ENCODE measurements at regions not wholly inside any gene's neighbourhood (a gene's known extent, or its start where the extent isn't known, plus 50 kb on each side); places are given as distances from the start of the nearest gene placed in this dataset.

DNA sequence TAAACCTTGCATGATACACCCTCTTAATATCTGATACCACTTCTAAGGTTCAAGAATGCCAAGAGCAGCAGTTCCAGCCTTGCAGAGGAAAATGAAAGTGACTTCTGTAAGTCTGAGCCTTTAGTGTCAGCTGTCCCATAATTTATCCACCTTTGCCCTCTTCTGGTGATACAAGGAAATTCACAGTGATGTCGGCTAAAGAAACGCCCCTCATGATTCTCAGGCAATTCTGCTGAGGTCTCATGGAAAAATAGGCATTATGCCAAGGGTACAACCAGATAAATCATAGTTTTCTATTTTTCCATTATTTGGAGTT is 172.2 kb upstream of the CXCL13 start:
- BruUV-seq (replicated peaks): no TSS peak
- H3K27ac ChIP-seq (ENCODE audit: low read depth, low read length, poor library complexity, severe bottlenecking): no peak overlapping the region
- H3K4me3 ChIP-seq (ENCODE audit: low read depth, low read length, poor library complexity, severe bottlenecking): no peak overlapping the region
- H3K4me2 ChIP-seq (ENCODE audit: low read length): no peak overlapping the region
- no peaks in the 10 kb centered on the region for H3K79me2 ChIP-seq (ENCODE audit: insufficient read depth, low read depth, low read length)
- peak; percentile 48 for DNase-seq (ENCODE audit: low spot score)
- ChIA-PET CTCF (ENCODE audit: unreplicated experiment) (interaction anchor here (0.6 kb wide), 1 partner anchor 483 kb away, joined by 3 read pairs; no protein-coding TSS in a partner anchor), POLR2A (no interaction called here)
- TF ChIP-seq, protein P1, sequence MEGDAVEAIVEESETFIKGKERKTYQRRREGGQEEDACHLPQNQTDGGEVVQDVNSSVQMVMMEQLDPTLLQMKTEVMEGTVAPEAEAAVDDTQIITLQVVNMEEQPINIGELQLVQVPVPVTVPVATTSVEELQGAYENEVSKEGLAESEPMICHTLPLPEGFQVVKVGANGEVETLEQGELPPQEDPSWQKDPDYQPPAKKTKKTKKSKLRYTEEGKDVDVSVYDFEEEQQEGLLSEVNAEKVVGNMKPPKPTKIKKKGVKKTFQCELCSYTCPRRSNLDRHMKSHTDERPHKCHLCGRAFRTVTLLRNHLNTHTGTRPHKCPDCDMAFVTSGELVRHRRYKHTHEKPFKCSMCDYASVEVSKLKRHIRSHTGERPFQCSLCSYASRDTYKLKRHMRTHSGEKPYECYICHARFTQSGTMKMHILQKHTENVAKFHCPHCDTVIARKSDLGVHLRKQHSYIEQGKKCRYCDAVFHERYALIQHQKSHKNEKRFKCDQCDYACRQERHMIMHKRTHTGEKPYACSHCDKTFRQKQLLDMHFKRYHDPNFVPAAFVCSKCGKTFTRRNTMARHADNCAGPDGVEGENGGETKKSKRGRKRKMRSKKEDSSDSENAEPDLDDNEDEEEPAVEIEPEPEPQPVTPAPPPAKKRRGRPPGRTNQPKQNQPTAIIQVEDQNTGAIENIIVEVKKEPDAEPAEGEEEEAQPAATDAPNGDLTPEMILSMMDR (conservative IDR thresholded peaks at IDR 0.05; ENCODE audit: low read length): peak; percentile 73
- no peak for TF ChIP-seq EZH2phosphoT487 (IDR thresholded peaks at IDR 0.05; ENCODE audit: borderline replicate concordance, low read depth, low read length)
- H3K9me2 ChIP-seq (ENCODE audit: insufficient read depth, low read length): no peaks in the 10 kb centered on the region
- intact Hi-C loops (cut with micrococcal nuclease; ENCODE audit: unreplicated experiment): loop anchor here (1.0 kb wide), 2 partner anchors 48 to 65 kb away; no protein-coding TSS in a partner anchor
- H2AFZ ChIP-seq (ENCODE audit: low read length): no peak overlapping the region
- no peaks in the 10 kb centered on the region for H3K9me3 ChIP-seq (ENCODE audit: low read length)
- H3K36me3 ChIP-seq (ENCODE audit: insufficient read depth, low read length): no peaks in the 10 kb centered on the region
- H3K4me1 ChIP-seq (ENCODE audit: insufficient read depth, low read length, poor library complexity, severe bottlenecking): no peaks in the 10 kb centered on the region
- H4K20me1 ChIP-seq (ENCODE audit: insufficient read depth, low read length): no peaks in the 10 kb centered on the region

DNA sequence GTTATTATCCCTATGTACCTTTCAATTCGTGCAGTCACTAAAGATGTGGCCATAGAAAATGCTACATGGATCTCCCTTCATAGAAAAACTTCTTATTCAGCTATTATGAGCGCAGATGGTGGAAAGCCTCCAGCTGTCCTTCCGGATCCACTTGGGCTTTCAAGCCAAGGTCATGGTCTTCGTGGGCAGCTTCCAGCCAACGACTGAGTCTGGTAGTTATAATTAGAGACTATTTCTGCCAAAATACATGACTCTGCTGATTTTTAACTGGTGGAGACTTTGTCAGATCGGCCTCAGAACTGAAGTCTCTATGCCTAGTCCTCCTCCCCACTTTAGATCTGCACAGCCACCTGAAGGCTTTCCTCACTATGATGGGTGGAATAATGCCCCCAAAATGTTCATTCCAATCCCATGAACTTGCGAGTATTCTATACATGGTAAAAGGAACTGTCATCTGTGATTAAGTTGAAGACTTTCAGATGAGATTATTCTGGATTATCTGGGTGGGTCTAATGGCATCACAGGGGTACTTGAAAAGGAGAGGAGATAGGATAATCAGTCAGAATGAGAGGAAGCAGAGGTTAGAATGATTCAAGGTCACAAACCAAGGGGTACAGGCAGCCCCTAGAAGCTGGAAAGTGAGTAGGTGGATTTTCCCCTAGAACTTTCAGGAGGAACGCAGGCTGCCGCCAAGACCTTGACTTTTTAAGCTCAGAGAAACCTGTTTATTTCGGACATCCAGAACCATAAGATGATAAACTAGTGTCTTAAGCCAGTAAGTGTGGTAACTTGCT is 171.1 kb upstream of the CXCL13 start:
- DNase-seq (ENCODE audit: low spot score): no peak
- Histone ChIP-seq H3K4me2 (ENCODE audit: low read length) (no peak overlapping the region), H3K27ac (ENCODE audit: low read depth, low read length, poor library complexity, severe bottlenecking) (no peak overlapping the region), H2AFZ (ENCODE audit: low read length) (no peak overlapping the region), H3K4me3 (ENCODE audit: low read depth, low read length, poor library complexity, severe bottlenecking) (no peak overlapping the region), H3K4me1 (ENCODE audit: insufficient read depth, low read length, poor library complexity, severe bottlenecking) (no peaks in the 10 kb centered on the region), H3K9me2 (ENCODE audit: insufficient read depth, low read length) (no peaks in the 10 kb centered on the region), H3K36me3 (ENCODE audit: insufficient read depth, low read length) (no peaks in the 10 kb centered on the region), H3K9me3 (ENCODE audit: low read length) (no peaks in the 10 kb centered on the region), H4K20me1 (ENCODE audit: insufficient read depth, low read length) (no peaks in the 10 kb centered on the region), H3K79me2 (ENCODE audit: insufficient read depth, low read depth, low read length) (no peaks in the 10 kb centered on the region)
- no TSS peak for BruUV-seq (replicated peaks)
- ChIA-PET POLR2A (no interaction called here), CTCF (ENCODE audit: unreplicated experiment) (interaction anchor here (1.2 kb wide), 1 partner anchor 76 kb away, joined by 3 read pairs; no protein-coding TSS in a partner anchor)
- intact Hi-C loops (cut with micrococcal nuclease; ENCODE audit: unreplicated experiment): no loop called here
- TF ChIP-seq EZH2phosphoT487 (IDR thresholded peaks at IDR 0.05; ENCODE audit: borderline replicate concordance, low read depth, low read length): no peak
- TF ChIP-seq, protein P1 (conservative IDR thresholded peaks at IDR 0.05; ENCODE audit: low read length): no peak

DNA sequence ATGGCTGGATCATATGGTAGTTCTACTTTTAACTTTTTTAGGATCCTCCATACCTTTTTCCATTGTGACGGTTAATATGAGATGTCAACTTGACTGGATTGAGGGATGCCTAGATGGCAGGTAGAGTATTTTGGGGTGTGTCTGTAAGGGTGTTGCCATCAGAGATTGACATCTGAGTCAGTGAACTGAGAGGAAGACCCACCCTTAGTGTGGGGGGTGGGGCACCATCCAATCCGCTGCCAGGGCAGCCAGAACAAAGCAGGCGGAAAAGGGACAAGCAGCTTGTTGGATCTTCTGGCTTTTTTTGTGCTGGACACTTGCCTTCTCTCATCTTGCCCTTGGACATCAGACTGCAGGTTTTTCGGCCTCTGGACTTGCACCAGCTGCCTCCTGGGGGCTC is 168.5 kb upstream of the CXCL13 start:
- Histone ChIP-seq H3K9me3 (ENCODE audit: low read length) (no peaks in the 10 kb centered on the region), H3K4me1 (ENCODE audit: insufficient read depth, low read length, poor library complexity, severe bottlenecking) (no peaks in the 10 kb centered on the region), H3K27ac (ENCODE audit: low read depth, low read length, poor library complexity, severe bottlenecking) (no peak overlapping the region), H3K36me3 (ENCODE audit: insufficient read depth, low read length) (no peaks in the 10 kb centered on the region), H4K20me1 (ENCODE audit: insufficient read depth, low read length) (no peaks in the 10 kb centered on the region), H3K9me2 (ENCODE audit: insufficient read depth, low read length) (no peaks in the 10 kb centered on the region), H3K4me2 (ENCODE audit: low read length) (no peak overlapping the region), H3K79me2 (ENCODE audit: insufficient read depth, low read depth, low read length) (no peaks in the 10 kb centered on the region), H2AFZ (ENCODE audit: low read length) (no peak overlapping the region), H3K4me3 (ENCODE audit: low read depth, low read length, poor library complexity, severe bottlenecking) (no peak overlapping the region)
- POLR2A ChIA-PET: interaction anchor here (0.8 kb wide), 1 partner anchor 129 kb away, joined by 3 read pairs; no protein-coding TSS in a partner anchor
- CTCF ChIA-PET (ENCODE audit: unreplicated experiment): no interaction called here
- DNase-seq (ENCODE audit: low spot score): no peak
- no TSS peak for BruUV-seq (replicated peaks)
- TF ChIP-seq EZH2phosphoT487 (IDR thresholded peaks at IDR 0.05; ENCODE audit: borderline replicate concordance, low read depth, low read length): no peak
- TF ChIP-seq, protein P1 (conservative IDR thresholded peaks at IDR 0.05; ENCODE audit: low read length): no peak
- intact Hi-C loops (cut with micrococcal nuclease; ENCODE audit: unreplicated experiment): no loop called here

Data from OCI-LY7 (cell line).